ENCODE measurements at regions not wholly inside any gene's neighbourhood (a gene's known extent, or its start where the extent isn't known, plus 50 kb on each side); places are given as distances from the start of the nearest gene placed in this dataset.

DNA sequence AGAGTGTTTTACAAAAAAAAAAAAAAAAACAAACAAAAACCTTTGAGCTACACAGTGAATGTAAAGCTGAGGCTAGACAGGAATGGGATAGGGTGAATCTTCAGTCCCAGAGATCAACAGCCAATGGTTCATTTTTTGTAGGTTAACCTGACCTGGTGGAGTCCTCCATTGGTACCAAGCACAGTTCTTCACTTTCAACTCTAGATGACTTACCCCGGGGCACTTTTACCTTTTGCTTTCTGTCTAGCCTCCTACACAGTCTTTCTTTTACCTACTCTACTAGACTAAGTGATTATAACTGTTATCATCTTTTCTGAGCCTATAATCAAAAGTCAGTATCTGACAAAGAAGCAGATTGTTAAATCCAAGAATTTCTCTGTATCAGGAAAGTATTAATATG lies 50.9 kb downstream of the ANXA2R start:
- H3K4me1 Mint-ChIP-seq, result peaks cover 66 to 72% of the 10 kb centered on the region in 2 donors
- peaks cover 31% of the 10 kb centered on the region for H3K4me1 ChIP-seq (ENCODE audit: control insufficient read depth, insufficient read depth, low read length)
- DNase-seq (peak in 1 of 2 donors; percentile 56), ATAC-seq (no peak)
- no peaks in the 10 kb centered on the region for H3K27me3 ChIP-seq (ENCODE audit: control insufficient read depth, insufficient read depth, low read length)
- intact Hi-C loops (cut with micrococcal nuclease), result no loop called here
- H3K4me3 Mint-ChIP-seq, result peak overlapping the region; percentile 98
- 69% methylated on average over 1 of the region's 1 CpG for WGBS (ENCODE audit: insufficient coverage)
- H3K27ac ChIP-seq (ENCODE audit: low read length), result peak overlapping the region; percentile 95
- H3K9me3 ChIP-seq (ENCODE audit: control insufficient read depth, insufficient read depth, low read length), result no peaks in the 10 kb centered on the region
- no peaks in the 10 kb centered on the region for H3K27me3 Mint-ChIP-seq (ENCODE audit: low read depth in 2 of 2)
- no peaks in the 10 kb centered on the region for H3K36me3 Mint-ChIP-seq
- H3K36me3 ChIP-seq (ENCODE audit: control insufficient read depth, insufficient read depth, low read length), result peaks cover 7% of the 10 kb centered on the region
- H3K4me3 ChIP-seq (ENCODE audit: low read length), result peak overlapping the region; percentile 69
- TF ChIP-seq, protein P1, sequence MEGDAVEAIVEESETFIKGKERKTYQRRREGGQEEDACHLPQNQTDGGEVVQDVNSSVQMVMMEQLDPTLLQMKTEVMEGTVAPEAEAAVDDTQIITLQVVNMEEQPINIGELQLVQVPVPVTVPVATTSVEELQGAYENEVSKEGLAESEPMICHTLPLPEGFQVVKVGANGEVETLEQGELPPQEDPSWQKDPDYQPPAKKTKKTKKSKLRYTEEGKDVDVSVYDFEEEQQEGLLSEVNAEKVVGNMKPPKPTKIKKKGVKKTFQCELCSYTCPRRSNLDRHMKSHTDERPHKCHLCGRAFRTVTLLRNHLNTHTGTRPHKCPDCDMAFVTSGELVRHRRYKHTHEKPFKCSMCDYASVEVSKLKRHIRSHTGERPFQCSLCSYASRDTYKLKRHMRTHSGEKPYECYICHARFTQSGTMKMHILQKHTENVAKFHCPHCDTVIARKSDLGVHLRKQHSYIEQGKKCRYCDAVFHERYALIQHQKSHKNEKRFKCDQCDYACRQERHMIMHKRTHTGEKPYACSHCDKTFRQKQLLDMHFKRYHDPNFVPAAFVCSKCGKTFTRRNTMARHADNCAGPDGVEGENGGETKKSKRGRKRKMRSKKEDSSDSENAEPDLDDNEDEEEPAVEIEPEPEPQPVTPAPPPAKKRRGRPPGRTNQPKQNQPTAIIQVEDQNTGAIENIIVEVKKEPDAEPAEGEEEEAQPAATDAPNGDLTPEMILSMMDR (IDR thresholded peaks at IDR 0.05), result no peak
- H3K9me3 Mint-ChIP-seq, result no peaks in the 10 kb centered on the region
- peak overlapping the region; percentile 95 to 99 for H3K27ac Mint-ChIP-seq

DNA sequence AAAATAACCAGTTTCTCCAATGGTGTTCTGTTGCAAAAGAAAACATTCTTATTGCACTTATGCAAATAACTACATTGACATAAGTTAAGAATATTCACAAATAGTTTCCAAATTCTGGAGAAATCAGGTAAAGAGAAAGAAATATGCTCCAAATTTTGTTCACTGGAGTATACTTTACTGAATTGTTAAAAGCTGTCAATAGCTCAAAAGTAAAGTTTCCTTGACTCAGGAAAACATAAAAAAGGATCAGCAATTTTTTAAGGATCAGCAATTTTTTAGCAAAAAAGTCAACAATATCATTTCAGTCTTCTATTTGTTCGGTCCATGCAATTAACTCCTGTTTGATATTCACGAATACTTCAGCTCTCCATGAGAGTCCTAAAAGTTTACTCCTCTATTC lies 51.6 kb downstream of the ANXA2R start:
- Histone ChIP-seq H3K27me3 (ENCODE audit: control insufficient read depth, insufficient read depth, low read length) (no peaks in the 10 kb centered on the region), H3K9me3 (ENCODE audit: control insufficient read depth, insufficient read depth, low read length) (no peaks in the 10 kb centered on the region), H3K36me3 (ENCODE audit: control insufficient read depth, insufficient read depth, low read length) (peaks cover 10% of the 10 kb centered on the region), H3K4me1 (ENCODE audit: control insufficient read depth, insufficient read depth, low read length) (peaks cover 28% of the 10 kb centered on the region), H3K27ac (ENCODE audit: low read length) (peak overlapping the region; percentile 95), H3K4me3 (ENCODE audit: low read length) (no peak overlapping the region)
- WGBS (ENCODE audit: insufficient coverage), result 84% methylated on average over 2 of the region's 2 CpGs
- Mint-ChIP-seq H3K9me3 (no peaks in the 10 kb centered on the region), H3K36me3 (no peaks in the 10 kb centered on the region), H3K4me1 (peaks cover 60 to 67% of the 10 kb centered on the region in 2 donors), H3K27ac (peak overlapping the region; percentile 95 to 99), H3K27me3 (ENCODE audit: low read depth in 2 of 2) (no peaks in the 10 kb centered on the region), H3K4me3 (peak overlapping the region; percentile 98)
- intact Hi-C loops (cut with micrococcal nuclease), result no loop called here
- ATAC-seq (no peak), DNase-seq (no peak)
- TF ChIP-seq, protein P1 (IDR thresholded peaks at IDR 0.05), result no peak

DNA sequence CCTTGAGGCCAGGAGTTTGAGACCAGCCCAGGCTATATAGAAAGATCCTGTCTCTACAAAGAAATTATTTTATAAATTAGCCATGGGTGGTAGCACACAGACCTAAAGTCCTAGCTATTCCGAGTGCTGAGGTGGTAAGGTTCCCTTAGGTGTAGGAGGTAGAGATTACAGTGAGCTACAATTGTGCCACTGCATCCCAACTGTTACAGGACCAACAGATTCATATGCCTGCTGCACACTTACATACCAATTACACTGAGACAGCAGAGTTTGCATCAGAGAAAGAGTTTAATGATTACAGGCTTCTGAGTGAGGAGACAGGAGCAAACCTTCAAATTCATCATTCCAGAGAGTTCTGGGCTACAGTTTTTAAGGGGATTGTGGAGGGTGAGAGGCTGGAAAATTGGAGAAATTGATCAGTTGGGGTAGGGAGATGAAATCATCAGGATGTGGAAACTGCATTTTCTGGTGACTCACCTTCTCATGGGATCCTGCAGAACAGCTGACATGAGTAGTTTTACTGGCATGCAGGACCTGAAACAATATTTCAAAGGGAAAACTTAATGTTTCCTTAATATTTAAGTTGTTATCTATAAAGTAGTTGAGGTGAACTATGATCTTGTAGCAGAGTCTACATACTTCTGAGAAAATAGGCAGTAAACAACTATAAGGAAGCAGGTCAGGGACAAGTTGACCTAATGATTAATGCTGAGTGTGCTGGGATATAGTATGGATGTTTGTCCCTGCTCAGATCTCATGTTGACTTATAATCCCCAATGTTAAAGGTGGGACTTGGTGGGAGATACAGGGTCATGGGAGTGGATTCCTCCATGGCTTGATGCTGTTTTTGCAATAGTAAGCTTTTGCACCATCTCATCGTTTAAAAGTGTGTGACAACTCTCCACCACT lies 54.7 kb downstream of the ANXA2R start:
- 89% methylated on average over 2 of the region's 2 CpGs for WGBS (ENCODE audit: insufficient coverage)
- peaks cover 10% of the 10 kb centered on the region for H3K4me1 ChIP-seq (ENCODE audit: control insufficient read depth, insufficient read depth, low read length)
- intact Hi-C loops (cut with micrococcal nuclease), result no loop called here

More for the DNA sequence above, 54.7 kb downstream of the ANXA2R start:
- Histone ChIP-seq H3K9me3 (ENCODE audit: control insufficient read depth, insufficient read depth, low read length) (no peaks in the 10 kb centered on the region), H3K27ac (ENCODE audit: low read length) (no peak overlapping the region), H3K36me3 (ENCODE audit: control insufficient read depth, insufficient read depth, low read length) (peaks cover 11% of the 10 kb centered on the region), H3K4me3 (ENCODE audit: low read length) (no peak overlapping the region), H3K27me3 (ENCODE audit: control insufficient read depth, insufficient read depth, low read length) (no peaks in the 10 kb centered on the region)
- Mint-ChIP-seq H3K36me3 (no peaks in the 10 kb centered on the region), H3K27ac (no peak overlapping the region), H3K4me3 (no peak overlapping the region), H3K27me3 (ENCODE audit: low read depth in 2 of 2) (no peaks in the 10 kb centered on the region), H3K9me3 (no peaks in the 10 kb centered on the region), H3K4me1 (peaks cover 47% of the 10 kb centered on the region in 2 donors)
- ATAC-seq, result no peak
- TF ChIP-seq, protein P1 (IDR thresholded peaks at IDR 0.05), result no peak
- no peak for DNase-seq
